Left colon (tissue), 2 donors: ENCODE measurements at regions not wholly inside any gene's neighbourhood (a gene's known extent, or its start where the extent isn't known, plus 50 kb on each side); places are given as distances from the start of the nearest gene placed in this dataset.

ENCODE experiments used
- ATAC-seq: fragments of 200-7000 bp; cut with Tn5 transposase; one replicate; pipeline ENCODE4 v1.9.1; 2020; ENCODE audit warnings: mild to moderate bottlenecking, moderate library complexity
- DNase-seq, 2 donors: peaks; one replicate each; pipeline ENCODE4 v3.0.0-alpha.2; 2020
- intact Hi-C, 2 donors: fragments of 100-400 bp; cut with DNase I in 1 of 2; cut with micrococcal nuclease in 1 of 2; formaldehyde crosslinking; loops; one replicate each; pipeline versions ENCODE4 v1.11.2 to v1.14.0; 2022; cut with DNase I, micrococcal nuclease
- donor health status: DM: no; HTN: no; CAD: no.
- donor health status: DM: yes; HTN: yes; CAD: no.

DNA sequence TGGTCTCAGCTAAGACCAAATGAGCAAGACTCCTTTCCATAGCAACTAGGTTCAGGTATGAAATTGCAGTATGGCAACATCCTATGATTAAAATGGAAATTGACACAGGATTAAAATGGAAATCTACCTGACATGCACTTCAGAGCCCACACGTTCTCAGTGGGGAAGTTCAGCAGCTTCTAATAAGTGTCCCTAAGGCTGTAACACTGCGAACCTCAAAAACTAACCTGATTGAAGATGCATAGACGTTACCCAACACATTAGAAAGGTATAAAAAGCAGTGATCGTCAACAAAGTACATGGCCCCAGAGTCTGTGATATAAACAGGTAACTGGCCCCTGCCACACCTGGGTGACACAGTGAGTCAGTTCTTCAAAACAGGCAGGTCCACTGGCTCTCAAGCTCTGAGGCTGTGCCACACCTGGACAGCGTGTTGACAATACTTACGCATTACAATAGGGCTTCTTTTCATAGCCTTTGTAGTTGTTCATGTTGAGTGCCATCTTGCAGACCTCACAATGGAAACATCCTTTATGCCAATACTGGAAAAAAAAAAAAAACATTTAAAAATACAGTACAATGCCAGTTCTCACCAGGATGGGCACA lies 274.9 kb upstream of the NEBL start:
- peak; percentile 46 for ATAC-seq
- DNase-seq = peak; percentile 32 to 65
- intact Hi-C loops = no loop called here

DNA sequence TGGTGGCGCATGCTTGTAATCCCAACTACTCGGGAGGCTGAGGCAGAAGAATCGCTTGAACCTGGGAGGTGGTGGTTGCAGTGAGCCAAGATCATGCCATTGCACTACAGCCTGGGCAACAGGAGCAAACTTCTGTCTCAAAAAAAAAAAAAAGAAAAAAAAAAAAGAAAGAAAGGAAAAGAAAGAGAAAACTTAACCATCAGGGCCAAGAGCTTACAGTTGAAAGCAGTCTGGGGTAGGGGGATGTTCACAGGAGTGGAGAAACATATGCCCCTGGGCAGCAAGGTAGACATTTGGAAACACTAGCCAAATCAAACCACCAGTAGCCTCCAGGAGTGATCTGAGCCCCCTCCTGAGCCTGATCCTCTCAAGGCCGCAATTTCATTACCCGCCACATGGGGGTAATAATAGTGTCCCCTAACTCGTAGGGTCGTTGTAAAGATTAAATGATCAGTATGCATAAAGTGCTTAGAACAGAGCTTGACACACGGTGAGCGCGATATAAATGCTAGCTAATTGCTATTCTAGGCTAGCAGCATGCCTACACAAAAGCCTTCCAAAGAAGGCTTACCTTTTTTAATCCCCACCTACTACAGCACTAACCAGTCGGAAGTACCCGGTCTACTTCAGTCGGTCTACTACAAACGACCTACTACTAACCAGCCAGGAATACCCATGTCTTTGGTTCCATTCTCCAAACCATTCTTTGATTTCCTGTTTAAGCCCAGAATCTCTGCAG lies 274.3 kb upstream of the NEBL start:
- intact Hi-C loops = no loop called here
- ATAC-seq = no peak
- no peak for DNase-seq

DNA sequence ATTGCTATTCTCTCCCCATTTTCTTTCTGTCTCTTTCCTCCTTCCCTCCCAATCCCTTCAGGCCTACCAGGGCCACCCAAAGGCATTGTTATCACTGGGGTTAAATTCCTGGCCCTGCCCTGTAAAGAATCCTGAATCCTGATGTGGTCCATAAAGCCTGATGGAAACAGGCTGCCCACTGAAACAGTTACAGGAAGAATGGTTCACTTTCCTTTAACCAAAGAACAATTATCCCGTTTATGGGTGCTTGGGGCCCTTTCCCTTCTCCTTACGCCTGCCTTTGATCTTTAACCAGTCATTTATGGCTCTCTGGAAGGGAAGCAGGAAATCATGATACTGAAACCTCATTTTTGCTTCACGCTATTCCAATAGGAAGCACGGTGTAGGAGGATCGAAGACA lies 273.1 kb upstream of the NEBL start:
- ATAC-seq (peak; percentile 42), DNase-seq (peak in 1 of 2 donors; percentile 30)
- intact Hi-C loops = no loop called here

DNA sequence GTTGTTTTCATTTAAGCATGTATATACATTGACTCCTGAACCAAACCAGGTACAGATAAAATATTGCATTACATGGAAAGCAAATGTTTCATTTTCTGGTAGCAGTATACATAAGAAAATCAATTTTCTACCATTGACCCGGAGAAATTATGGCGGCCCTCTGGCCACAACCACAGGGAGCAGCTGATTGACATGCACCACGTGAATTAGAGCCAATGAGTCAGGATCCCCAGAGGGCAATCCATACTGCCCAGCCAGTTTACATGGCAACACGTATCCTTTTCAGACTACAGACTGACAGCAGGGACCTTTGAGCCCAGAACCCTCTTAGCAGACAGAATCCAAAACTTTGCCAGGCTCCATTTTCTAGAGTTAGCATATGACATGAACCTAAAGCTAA lies 272.2 kb upstream of the NEBL start:
- ATAC-seq (no peak), DNase-seq (no peak)
- intact Hi-C loops = no loop called here

DNA sequence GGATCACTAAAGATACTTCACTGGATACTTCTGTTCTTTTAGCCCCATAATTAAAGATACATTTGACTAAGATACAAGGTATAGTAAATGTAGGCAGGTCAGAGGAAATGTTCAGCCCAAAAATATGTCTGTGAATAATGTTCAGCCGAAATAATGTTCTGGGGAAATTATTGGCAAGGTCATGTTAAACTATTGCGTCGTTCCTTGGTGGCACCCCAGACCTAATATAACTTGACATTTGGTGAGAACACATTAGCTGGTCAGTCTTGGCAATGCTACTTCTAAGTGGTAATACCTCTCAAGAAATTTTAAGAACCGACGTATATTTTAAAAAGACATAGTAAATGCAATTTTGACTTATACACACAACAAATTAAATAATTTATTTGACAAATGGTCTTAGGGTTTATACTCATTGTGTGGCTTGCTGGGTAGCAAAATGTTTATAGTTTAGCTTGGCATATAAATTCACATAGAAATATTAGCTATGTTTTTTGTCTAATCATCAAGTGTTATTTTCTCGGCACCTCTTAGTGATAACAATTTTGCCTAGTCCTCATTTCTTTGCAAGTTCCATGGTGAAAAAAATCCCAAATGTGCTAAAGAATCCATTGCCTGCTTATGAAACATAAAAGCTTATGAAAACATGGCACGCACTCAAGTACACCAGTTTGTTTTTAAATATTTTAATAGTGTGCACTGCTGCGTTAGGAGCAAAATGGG lies 270.3 kb upstream of the NEBL start:
- no peak for DNase-seq
- ATAC-seq = no peak
- intact Hi-C loops = no loop called here

DNA sequence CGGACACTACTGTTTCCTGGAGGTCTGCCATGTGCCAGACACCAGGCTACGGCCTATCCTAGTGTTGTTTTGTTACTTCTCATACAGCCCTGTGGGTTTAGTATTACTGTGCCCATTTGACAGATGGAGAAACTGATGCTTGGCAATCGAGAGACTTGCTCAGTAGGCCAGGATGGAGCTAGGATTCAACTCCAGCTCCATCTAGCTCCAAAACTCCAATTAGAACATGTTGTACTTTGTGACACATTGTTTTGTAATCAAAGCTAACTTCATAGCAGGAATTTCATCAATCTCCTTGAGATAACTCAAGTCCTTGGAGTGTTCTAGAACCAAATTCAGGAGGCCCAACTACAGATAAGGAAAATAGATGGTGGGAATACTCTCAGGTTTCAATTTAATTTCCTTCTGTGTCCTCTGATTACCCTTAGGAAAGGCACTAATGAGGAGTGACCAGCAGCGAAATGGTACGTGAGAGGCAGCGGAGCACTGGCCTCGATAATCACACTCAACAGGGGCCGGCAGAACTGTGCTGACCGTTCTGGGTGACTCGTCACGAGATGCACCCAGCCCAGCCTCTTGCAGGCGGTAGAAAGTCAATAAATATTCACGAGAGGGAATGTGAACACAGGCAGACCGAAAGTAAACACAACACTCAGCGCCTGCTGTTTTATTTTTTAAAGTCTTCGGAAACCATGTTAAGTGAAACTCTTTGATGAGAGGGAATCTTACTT lies 269.6 kb upstream of the NEBL start:
- ATAC-seq (peak; percentile 82), DNase-seq (peak; percentile 46 to 62)
- intact Hi-C loops = no loop called here

DNA sequence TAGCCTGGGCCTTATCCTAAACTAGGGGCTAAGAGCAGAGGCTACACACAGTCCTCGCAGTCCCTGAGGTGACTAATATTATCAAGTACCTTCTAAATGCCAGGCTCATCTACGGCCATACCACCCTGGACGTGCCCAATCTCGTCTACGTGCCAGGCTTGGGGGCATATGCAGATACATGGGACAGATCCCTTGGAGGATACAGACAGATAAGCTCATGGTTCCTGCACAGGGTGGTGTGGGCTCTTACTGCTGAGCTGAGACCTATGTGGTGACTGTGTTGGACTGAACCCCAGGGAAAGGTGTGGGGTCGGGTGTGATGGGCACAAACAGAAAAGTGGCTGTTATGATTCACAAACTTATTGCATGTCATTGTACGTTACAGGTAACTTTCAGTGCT lies 268.4 kb upstream of the NEBL start:
- ATAC-seq (no peak), DNase-seq (no peak)
- intact Hi-C loops = no loop called here

DNA sequence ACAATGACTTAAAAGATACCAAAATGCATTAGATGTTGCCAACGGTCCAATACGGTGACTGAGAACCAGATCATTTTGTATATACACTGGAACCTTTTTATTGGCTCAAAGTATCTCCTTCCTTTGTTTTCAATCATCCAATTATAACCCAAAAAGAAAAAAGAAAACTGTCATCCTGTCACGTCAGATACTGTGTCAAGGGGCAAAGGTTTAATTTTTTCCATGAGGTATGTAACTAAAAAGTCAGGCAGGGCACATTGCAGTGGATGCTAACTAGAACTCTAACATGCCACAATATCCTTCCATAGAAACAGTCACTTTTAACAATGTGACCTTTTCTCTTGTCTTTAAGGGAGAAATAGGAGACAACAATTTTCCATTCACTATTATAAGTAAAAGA lies 267.6 kb upstream of the NEBL start:
- no peak for ATAC-seq
- DNase-seq = no peak
- intact Hi-C loops = no loop called here

DNA sequence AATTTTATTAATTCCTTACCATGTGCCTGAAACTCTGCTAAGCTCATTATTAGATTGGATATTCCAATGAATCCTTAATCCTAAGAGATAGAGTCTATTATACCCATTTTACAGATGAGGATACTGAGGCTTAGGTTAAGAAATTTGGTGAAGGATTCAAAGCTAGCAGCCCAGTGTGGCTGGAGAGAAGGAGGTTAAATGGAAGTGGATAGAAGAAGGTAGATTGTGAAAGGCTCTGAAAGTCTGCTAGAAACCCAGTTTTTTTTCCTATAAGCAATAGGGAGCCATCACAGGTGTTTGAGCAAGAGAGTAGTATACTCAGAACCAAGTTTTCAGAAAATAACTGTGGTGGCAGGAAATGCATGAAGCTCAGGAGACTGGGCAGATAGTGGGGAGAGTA lies 265.8 kb upstream of the NEBL start:
- intact Hi-C loops = no loop called here
- DNase-seq = no peak
- no peak for ATAC-seq

DNA sequence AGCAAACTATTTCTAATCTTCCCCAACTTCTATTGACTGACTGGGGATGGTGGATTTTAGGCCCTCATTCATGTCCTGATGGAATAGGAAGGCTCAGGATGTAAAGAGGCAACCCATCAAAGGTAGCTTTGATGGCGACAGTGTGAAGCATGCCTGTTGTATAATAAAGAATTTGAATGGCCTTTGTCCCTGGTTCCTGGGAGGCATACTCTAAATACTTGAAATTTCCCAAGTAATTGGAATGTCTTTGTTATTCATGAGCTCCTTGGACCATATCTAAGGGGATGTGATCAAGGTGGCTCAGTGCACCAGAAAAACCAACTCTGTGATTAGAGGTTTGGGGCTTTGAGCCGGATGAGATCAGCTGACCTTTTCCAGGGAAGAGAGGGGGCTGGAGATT lies 264.5 kb upstream of the NEBL start:
- intact Hi-C loops = no loop called here

DNA sequence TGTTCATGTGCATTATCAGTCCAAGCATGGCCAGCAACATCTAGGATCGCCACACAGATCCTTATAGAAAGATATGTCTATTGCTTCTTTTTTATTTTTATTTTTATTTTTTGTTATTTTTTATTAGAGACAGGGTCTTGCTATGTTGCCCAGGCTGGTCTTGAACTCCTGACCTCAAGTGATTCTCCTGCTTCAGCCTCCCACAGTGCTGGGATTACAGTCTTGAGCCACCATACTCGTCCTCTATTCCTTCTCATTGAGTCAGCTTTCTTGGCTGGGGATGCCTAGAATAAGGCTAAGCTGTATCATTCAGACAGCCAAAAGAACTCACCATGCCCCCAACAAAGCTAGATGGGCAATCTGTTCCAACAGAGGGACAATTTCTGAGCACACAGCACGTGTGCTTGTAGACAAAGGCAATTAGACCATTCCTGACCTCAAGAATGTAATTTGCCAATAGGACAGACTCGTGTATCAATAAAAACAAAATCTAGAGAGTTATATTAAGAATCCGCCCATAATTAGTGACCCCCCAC lies 264.0 kb upstream of the NEBL start:
- DNase-seq (no peak), ATAC-seq (no peak)
- intact Hi-C loops = no loop called here

More for the DNA sequence above, 264.5 kb upstream of the NEBL start:
- ATAC-seq (no peak), DNase-seq (no peak)

DNA sequence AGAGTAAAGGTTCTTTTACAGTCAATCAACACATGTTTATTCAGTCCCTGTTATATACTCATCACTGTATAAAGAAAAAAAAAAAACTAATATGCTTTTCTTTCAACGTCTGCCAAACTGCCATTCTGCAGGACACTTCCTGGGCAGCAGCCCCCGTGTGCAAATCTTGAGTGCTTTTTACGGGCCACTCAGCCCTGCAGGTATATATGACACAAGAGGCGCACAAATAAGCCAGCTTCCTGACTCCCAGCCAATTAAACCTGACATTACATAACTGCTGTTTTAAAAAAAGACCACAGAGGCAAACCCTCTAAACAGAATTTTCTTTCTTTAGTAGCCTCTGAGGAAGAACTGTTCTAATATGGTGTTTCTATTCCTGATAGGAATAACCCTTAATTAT lies 263.0 kb upstream of the NEBL start:
- intact Hi-C loops = no loop called here
- peak; percentile 84 for ATAC-seq
- no peak for DNase-seq

DNA sequence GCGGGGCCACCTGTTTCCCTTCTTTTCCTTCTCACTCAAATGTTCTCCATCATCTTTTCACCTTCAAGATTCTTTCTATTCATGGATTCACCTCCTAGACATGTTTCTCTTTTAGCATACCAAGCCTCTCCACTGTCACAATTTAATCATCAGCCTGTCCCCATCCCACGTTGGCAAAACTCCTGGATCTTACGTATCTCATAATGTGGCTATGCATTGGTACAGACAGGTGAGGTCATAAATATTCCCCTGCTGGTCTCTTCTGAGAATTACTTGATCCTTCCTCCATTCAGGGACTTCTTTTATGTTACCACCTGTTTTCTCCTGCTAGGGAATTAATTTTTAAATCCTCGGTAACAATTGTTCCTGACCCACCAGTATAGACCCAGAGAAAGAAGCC lies 262.6 kb upstream of the NEBL start:
- no peak for DNase-seq
- peak; percentile 61 for ATAC-seq
- intact Hi-C loops = no loop called here

DNA sequence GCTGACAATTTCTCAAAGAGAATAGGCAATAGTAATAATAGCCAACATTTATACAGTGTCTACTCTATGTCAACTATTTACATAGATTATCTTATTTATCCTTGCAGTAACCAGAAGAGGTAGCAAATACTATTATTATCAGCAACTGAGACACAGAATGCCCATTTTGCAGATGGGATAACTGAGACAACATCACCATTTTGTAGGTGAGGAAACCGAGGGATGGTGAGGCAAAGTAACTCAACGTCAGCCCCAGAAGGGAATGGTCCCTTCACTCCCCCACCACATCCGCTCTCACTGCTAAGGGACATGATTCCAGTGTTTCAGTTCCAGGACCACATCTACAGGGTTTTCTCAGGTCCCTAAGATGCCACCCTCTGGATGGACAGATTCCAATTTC lies 261.2 kb upstream of the NEBL start:
- DNase-seq (no peak), ATAC-seq (no peak)
- intact Hi-C loops = no loop called here

DNA sequence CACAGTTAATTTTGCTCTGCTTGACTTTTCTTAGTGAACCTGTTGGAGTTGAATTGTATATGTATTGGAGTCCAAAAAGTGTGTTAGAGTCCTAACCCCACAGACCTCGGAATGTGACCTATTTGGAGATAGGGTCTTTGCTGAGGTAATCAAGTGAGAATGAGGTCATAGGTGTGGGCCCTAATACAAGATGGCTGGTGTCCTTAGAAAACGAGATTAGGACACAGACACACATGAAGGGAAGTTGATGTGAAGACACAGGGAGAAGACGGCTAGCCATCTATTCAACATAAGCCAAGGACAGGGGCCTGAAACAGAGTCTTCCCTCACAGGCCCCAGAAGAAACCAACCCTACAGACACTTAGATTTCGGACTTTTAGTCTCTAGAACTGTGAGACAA lies 260.6 kb upstream of the NEBL start:
- intact Hi-C loops = no loop called here
- ATAC-seq (no peak), DNase-seq (no peak)

DNA sequence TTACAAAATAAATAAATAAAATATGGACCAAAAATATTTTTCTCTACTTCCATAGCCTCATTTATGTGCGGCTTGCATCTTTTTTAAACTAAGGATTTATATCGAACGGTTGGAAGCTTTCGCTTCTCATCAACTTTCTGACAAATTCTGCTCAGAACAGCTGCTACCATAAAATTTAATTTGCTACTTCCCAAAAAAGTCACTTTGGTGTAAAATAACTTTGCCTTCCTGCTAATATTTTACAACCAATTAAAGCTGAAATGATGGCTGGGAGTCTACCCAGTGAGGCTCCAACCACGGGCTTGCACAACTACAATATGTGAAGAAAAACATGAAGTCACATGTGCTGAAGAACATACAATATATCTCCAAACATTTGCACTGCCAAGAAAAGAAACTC lies 253.1 kb upstream of the NEBL start:
- ATAC-seq (no peak), DNase-seq (no peak)
- intact Hi-C loops = no loop called here

DNA sequence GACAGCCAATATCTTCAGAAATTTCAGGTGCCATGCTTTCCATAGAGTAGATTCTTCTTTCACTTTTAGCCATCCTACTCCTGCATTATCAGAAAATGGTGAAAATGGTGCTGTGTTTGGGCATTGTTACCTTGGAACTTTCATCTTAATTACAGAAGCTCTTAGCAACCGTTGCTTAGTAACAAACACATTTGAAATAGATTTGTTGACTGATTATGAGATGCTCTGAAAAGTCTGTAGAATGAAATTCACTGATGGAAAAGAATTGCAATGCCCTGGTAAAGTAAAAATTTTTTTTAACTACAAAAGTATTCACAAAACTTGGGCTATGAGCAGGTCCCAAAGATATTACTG lies 249.3 kb upstream of the NEBL start:
- DNase-seq = no peak
- ATAC-seq = no peak
- intact Hi-C loops = no loop called here

DNA sequence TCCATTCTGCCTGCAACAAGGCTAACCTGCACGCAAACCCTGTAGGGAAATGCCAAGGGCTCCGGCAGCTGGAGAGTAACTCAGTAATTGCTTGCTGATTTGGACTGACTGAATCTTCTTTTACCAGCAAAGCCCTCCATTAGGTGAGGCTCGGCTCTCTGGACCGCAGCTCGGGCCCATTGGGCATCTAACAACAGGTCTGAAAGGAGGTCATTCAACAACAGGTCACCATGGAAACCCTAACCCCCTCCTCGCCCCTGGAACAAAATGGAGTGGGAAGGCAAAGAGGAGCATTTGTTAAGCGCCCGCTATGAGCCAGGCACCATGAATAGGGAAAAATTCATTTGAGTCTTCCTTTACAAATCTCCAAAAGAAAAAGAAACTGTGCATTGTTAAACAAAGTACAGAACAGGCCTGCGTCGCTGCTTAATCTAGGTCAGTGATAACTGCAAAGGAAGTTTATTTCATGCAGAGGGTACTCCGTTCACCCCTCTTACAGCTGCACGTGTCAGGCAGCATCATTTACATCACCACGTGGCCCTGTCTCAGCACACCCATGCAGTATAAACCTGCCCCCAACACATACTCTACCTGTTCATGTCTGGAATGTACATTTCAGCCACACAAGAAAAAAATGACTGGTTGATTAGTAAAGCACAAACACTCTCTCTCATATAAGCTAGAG lies 248.8 kb upstream of the NEBL start:
- DNase-seq = no peak
- intact Hi-C loops = no loop called here
- no peak for ATAC-seq

DNA sequence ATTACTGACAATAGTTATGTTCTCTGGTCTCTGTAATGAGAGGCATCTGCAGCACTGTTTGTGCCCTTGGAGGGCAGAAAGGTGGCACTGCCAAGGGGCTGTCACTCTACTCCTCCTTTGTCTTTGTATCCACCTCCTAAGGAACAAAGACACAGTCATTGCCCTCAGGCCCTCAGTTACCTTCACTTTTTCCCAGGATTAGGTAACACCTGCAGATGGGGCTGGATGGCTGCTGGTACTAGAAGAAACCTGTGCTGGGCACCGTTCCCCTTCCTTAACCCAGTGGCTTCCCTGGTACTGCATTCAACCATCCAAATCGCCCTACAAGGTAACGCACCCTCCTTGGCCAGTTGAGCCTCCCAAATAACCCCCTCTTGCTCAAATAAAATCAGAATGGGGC lies 246.9 kb upstream of the NEBL start:
- no peak for ATAC-seq
- intact Hi-C loops = no loop called here

More for the DNA sequence above, 246.9 kb upstream of the NEBL start:
- DNase-seq = no peak
